ENCODE measurements at regions not wholly inside any gene's neighbourhood (a gene's known extent, or its start where the extent isn't known, plus 50 kb on each side); places are given as distances from the start of the nearest gene placed in this dataset.

DNA sequence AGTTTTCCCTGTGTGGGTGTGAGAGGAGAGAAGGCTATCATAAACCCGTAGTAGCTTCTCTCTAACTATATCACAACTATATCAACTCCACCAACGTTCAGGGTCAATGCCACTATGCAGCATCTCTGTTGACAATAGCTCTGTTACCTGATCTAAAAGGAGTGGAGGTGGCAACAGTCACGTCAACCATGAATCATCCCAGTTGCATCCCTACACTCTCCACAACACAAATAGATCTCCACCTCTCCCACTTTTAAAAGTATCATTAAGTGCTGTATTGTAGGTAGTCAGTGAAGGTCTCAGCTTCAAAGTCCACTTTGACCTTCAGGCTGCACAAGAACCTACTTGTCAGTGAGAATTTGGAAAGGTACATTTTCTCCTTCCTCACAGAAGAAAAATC is 600.5 kb upstream of the GRIA3 start:
- TF ChIP-seq POLR2A (IDR thresholded peaks at IDR 0.05; ENCODE audit: extremely low read depth, insufficient read length): no peak
- no peak for TF ChIP-seq MYC (IDR thresholded peaks at IDR 0.05; ENCODE audit: low read depth, low read length)
- TF ChIP-seq, protein P1, sequence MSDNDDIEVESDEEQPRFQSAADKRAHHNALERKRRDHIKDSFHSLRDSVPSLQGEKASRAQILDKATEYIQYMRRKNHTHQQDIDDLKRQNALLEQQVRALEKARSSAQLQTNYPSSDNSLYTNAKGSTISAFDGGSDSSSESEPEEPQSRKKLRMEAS (IDR thresholded peaks at IDR 0.05; ENCODE audit: low read depth, low read length): no peak
- TF ChIP-seq, protein P2, sequence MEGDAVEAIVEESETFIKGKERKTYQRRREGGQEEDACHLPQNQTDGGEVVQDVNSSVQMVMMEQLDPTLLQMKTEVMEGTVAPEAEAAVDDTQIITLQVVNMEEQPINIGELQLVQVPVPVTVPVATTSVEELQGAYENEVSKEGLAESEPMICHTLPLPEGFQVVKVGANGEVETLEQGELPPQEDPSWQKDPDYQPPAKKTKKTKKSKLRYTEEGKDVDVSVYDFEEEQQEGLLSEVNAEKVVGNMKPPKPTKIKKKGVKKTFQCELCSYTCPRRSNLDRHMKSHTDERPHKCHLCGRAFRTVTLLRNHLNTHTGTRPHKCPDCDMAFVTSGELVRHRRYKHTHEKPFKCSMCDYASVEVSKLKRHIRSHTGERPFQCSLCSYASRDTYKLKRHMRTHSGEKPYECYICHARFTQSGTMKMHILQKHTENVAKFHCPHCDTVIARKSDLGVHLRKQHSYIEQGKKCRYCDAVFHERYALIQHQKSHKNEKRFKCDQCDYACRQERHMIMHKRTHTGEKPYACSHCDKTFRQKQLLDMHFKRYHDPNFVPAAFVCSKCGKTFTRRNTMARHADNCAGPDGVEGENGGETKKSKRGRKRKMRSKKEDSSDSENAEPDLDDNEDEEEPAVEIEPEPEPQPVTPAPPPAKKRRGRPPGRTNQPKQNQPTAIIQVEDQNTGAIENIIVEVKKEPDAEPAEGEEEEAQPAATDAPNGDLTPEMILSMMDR (IDR thresholded peaks at IDR 0.05; ENCODE audit: low read depth, low read length): no peak
- DNase-seq (ENCODE audit: low read depth): no peak
- H3K4me3 ChIP-seq (ENCODE audit: low read depth, low read length): no peak overlapping the region

DNA sequence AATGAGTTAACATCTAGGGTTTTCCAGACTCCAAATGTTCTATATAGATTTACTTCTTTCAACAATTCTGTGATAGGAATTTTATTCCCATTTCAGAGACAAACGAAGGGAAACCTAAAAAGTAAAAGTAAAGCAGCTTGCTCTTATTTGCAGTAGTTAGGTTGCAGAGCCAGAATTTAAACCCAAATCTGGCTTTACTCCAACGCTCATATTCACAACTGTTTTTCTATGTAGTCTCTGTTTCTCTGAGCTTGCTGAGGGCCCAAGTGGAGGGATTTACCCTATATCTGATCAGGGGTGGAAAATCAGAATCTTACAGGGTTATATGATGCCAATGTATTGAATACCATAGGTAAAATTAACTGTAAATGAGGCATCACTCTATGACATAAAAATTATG is 599.1 kb upstream of the GRIA3 start:
- TF ChIP-seq POLR2A (IDR thresholded peaks at IDR 0.05; ENCODE audit: extremely low read depth, insufficient read length): no peak
- TF ChIP-seq MYC (IDR thresholded peaks at IDR 0.05; ENCODE audit: low read depth, low read length): no peak
- TF ChIP-seq, protein P2 (IDR thresholded peaks at IDR 0.05; ENCODE audit: low read depth, low read length): no peak
- TF ChIP-seq, protein P1 (IDR thresholded peaks at IDR 0.05; ENCODE audit: low read depth, low read length): no peak
- H3K4me3 ChIP-seq (ENCODE audit: low read depth, low read length): no peak overlapping the region
- DNase-seq (ENCODE audit: low read depth): no peak

DNA sequence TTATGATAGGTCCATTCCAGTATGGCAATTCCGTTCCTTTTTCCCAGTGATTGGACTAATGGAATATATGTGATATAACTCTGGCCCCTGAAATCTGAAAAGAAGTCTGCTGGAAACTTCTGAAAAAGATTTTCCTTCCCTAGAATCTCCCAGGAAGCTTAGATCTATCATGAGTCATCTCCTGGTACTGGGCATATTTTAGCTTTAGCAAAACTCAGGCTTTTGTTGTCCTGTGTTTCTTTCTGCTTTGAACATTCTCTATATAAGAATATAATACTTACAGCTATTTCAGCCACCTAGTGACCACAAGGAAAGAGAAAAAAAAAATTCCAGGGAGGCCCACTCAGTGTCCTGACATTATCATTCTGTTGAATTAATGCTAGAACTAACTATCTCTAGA is 597.2 kb upstream of the GRIA3 start:
- TF ChIP-seq MYC (IDR thresholded peaks at IDR 0.05; ENCODE audit: low read depth, low read length): no peak
- TF ChIP-seq, protein P1 (IDR thresholded peaks at IDR 0.05; ENCODE audit: low read depth, low read length): no peak
- H3K4me3 ChIP-seq (ENCODE audit: low read depth, low read length): no peak overlapping the region
- no peak for DNase-seq (ENCODE audit: low read depth)

DNA sequence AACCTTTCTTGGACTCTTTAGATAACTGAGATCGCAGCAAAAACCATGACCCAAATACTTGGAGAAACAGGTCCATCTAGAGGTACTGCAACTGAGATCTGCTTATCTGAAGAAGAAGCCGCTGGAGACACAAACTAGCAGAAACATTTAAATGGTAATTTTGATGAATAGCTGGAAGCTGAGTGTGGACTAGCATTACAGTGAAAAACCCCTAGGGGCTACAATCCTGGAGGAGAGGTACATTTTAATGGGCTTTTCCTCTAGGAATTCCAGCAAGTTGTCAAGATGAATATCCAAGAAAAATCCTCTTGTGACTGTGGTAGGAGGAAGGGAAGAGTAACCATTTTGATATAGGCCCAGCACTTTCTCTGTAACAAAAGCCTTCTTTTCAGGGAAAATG is 592.5 kb upstream of the GRIA3 start:
- no peak for TF ChIP-seq MYC (IDR thresholded peaks at IDR 0.05; ENCODE audit: low read depth, low read length)
- TF ChIP-seq, protein P2 (IDR thresholded peaks at IDR 0.05; ENCODE audit: low read depth, low read length): no peak
- no peak for TF ChIP-seq POLR2A (IDR thresholded peaks at IDR 0.05; ENCODE audit: extremely low read depth, insufficient read length)
- TF ChIP-seq, protein P1 (IDR thresholded peaks at IDR 0.05; ENCODE audit: low read depth, low read length): no peak
- DNase-seq (ENCODE audit: low read depth): no peak
- H3K4me3 ChIP-seq (ENCODE audit: low read depth, low read length): no peak overlapping the region

DNA sequence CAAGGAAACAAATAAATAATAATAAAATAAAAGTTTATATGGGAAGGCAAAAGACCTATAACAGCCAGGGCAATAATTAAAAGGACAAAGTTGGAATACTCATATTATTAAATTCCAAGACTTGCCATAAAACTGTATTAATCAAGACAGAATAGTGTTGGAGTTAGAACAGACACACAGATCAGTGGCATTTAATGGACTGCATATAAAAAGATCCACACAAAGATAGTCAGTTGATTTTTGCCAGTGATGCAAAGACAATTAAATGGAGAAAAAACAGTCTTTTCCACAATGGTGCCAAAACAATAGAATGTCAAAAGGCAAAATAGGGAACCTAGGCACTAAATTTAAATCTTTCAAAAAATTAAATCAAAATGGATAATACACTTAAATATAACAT is 587.1 kb upstream of the GRIA3 start:
- no peak overlapping the region for H3K4me3 ChIP-seq (ENCODE audit: low read depth, low read length)
- TF ChIP-seq, protein P1 (IDR thresholded peaks at IDR 0.05; ENCODE audit: low read depth, low read length): no peak
- TF ChIP-seq POLR2A (IDR thresholded peaks at IDR 0.05; ENCODE audit: extremely low read depth, insufficient read length) (no peak), MYC (IDR thresholded peaks at IDR 0.05; ENCODE audit: low read depth, low read length) (no peak)
- TF ChIP-seq, protein P2 (IDR thresholded peaks at IDR 0.05; ENCODE audit: low read depth, low read length): no peak
- DNase-seq (ENCODE audit: low read depth): no peak

DNA sequence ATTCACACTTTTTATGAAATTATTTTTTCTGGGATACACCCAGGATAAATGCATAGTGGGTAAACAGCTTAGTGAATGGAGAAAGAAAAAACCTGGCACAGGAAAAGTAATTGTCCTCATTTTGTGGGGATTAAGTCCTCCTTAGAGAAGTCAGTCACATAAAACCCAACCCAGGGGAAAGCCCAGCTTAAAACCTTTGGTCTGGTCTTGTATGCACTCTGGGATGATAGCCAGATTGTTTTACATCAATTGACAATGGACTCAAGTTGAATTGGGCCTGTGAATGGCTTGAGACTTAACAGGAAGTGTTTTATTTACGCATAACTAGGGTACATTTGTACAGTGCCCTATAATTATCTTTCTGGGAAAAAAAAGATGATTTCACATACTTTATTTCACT is 561.3 kb upstream of the GRIA3 start:
- TF ChIP-seq POLR2A (IDR thresholded peaks at IDR 0.05; ENCODE audit: extremely low read depth, insufficient read length) (no peak), MYC (IDR thresholded peaks at IDR 0.05; ENCODE audit: low read depth, low read length) (no peak)
- TF ChIP-seq, protein P2 (IDR thresholded peaks at IDR 0.05; ENCODE audit: low read depth, low read length): no peak
- TF ChIP-seq, protein P1 (IDR thresholded peaks at IDR 0.05; ENCODE audit: low read depth, low read length): no peak

More for the DNA sequence above, 561.3 kb upstream of the GRIA3 start:
- no peak for DNase-seq (ENCODE audit: low read depth)
- no peak overlapping the region for H3K4me3 ChIP-seq (ENCODE audit: low read depth, low read length)

All from NB4 (cell line).